ENCODE measurements at regions not wholly inside any gene's neighbourhood (a gene's known extent, or its start where the extent isn't known, plus 50 kb on each side); places are given as distances from the start of the nearest gene placed in this dataset.

DNA sequence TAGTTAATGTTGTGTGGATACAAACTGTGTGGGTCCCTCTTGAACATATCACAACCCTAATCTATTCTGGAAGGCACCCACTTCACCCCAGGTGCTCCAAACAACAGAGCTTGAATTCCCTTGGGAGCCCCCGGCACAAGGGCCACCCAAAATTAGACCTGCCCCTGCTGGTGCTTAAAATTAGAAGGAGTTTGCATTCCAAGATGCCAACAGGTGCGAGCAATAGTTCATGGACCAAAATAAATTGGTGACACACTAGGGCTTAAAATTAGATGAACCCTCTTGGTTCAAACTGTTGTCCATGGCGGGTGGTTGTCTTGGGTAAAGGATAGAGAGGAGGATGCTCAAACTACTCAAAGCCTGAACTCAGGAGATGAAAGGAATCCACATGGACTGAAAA is 291.5 kb downstream of the MN1 start:
- DNase-seq (ENCODE audit: low spot score), result no peak

DNA sequence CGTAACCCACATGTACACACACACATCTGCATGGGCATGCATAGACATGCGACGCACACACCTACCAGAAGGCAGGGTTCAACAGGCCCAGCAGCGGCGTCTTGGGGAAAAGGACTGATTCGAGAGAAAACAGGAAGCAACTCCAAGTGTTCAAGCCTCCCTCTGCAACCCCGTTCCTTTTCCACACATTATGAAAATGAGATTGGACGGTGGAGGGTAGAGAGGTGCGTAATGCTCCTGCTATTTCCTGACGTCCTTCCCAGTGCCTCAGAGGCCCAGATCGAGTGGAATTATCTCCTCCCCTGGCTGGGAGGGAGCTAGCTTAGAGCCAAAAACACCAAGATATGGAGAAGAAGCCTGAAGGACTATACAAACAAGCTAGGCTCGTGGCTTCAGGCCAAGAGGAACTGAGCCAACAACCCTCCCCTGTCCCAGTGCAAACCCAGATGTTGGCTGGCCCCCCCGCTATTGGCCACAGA is 289.2 kb downstream of the MN1 start:
- no peak for DNase-seq (ENCODE audit: low spot score)

DNA sequence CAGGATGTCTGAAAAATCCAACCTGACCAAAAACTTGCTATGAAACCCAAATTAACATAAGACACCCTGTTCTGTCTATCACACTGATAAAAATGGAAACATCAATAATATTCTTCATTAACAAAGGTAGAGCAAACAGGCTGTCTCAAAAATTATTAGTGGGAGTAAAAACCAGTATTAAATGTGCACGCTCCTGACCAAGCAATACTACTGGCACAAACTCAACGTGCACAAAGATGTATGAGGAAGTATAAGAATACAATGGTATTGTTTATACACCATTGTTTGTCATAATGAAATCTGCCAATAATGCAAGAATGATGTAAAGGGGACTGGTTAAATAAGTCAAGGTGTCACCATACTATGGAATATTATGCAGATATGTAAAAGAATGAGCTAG is 288.5 kb downstream of the MN1 start:
- DNase-seq (ENCODE audit: low spot score), result no peak

DNA sequence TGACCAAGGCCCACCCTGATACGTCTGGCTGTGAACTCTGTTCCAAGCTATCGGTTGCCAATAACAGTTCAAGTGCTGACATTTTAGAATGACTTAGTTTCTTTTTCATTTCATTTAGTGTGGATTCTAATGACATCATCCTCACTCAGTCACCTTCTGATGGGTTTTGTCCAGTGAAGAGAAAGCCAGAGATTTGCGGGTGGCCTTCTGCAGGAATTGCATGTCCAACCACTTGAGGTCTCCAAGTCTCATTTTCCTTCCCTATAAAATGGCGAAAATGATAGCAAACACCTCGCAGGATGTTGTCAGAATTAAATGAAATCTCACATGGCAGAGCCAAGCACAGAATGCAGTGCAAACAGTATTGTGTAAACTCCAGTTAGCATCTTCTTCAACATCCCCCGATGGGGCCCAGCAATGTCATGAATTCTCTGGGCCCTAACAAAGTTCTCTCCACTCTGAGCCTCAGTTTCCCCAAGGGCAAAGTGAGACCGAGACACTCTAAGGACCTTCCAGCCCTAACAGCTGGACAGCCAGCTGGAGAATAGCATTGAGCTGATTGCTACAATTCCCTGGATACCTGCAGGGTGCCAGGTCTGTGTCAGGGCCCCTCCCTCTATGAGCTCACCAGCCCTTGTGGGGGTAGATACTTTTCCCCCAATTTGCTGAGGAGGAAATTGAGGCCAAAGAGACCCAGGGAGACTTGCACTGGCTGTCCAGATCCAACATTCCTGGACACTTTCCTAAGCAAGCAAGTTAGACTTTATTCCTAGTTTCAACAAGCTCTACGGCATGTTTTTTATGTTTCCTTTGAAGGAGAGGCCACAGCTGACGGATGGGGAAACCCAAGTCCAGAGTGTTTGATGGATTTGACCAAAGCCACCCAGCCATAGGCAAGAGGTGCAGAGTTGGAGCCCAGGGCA is 286.7 kb downstream of the MN1 start:
- DNase-seq (ENCODE audit: low spot score), result no peak

DNA sequence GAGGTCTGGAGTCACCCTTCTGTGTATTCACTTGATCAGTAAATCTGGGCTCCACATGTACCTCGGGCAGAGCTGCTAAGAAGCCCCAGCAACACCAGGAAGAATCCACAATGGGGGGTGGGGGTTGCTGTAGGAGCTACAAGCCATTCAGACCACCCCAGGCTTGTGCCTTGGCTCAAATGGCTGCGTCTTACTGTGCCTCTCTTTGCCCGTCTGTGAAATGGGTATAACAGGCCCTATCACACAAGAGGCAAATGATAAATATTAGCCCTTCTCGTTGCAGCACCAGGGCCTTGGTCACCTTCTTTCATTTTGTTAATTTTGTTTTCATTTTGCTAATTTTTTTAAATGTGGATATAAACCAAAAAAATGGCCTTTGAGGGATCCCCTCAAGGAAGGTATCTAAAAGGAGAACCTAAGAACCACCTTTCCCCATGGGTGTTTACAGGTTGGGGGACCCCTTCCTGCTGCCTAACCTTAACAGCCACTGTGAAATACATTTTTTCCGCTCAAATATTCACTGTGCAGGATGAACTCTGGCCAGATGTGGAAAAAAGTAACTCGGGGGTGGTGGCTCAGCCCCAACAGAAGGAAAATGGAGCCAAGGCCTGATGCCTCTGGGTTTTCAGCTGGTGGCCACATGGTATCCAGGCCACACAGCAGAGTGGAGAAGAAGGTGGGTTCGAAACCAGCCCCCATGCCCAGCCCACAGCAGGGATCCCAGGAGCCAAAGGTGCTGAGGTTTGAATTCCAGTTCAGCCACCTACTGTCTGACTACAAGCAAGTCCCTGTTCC is 284.0 kb downstream of the MN1 start:
- DNase-seq (ENCODE audit: low spot score), result no peak

DNA sequence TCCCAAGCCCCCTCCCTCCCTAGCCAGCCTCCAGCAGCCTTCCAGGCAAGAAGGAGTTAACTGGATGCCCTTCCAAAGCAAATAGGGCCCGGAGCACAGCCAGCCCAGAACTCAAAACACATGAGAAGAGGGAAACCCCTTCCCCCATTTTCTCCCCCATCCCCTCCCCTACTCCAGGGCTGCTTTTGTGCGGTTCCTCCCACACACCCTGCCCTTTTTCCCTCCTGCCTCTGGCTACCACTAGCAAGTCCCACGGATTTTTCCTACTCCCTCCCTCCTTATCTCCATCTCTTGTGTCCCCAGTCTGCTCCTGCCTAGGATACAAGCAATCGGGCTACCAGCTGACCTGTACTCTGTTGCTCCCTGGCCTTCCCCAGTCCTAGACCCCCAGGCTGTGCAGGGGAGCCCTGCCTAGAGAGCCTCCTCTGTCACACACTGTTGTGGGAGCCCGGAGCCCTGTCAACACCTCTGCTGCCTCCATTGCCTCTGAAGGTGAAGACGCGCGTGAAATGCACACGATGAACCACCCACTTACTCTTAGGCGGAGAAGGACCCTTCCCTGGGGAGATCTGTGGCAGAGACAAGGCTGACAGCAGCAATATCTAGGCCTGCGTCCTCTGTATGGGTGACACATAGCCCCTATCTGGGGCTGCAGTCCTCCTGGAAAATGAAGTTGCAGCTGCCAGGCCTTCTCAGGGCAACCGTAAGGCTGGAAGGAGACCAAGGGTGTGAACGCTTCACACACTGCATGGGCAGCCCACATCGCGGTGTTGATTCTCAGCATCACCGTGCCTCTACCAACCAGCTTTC is 282.8 kb downstream of the MN1 start:
- DNase-seq (ENCODE audit: low spot score), result no peak

DNA sequence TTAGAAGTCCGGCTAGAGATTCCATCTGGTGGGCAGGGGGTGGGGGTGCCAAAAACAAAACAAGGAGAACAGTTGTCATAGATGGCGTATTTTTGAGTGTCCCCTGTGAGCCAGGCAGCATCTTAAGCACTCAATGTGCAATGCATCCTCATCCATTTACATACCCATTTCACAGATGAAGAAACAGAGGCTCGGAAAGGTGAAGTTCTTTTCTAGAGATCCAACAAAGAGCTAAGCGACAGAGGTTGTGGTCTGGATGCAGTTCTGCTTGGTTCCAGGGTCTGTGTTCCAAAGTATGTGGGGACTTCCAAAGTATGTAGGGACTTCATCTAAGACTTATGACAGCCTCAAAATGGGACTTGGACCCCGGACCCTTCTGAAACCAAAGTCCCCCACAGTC is 277.8 kb downstream of the MN1 start:
- DNase-seq (ENCODE audit: low spot score), result no peak

DNA sequence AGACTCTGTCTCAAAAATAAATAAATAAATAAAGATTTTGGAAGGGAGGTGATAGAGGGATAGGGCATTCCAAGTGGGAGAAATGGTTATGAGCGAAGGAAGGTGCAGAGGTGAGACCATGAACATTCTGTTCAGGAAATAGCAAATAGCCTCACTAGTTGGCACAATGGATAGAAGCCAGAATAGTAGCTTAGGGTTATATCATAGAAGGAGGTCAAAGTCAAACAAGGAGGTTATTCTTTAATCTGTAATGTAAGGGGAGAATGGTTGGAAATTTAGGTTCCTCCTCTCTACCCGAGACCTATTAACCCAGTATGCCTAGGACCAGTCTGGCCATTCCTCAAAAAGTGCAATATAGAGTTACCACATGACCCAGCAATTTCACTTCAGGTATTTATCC is 275.8 kb downstream of the MN1 start:
- no peak for DNase-seq (ENCODE audit: low spot score)

DNA sequence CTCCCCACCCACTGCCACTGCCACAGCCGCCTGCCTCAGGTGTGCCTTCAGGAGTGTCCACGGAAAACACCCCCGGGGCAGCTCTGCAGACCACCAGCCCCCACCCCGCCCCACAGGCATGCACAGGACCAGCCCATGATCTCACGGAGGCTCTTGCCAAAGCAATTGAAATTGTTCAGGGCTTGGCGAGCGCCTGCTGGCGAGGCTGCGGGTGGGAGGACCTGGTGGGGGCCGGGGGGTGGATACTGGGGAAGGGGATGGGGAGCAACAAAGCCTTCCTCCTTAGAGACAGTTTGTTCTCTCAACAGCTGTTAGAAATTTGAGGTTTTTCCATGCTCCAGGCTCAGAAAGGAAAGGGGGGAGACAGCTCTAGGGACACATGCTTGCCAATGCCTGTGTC is 274.7 kb downstream of the MN1 start:
- DNase-seq (ENCODE audit: low spot score), result no peak

DNA sequence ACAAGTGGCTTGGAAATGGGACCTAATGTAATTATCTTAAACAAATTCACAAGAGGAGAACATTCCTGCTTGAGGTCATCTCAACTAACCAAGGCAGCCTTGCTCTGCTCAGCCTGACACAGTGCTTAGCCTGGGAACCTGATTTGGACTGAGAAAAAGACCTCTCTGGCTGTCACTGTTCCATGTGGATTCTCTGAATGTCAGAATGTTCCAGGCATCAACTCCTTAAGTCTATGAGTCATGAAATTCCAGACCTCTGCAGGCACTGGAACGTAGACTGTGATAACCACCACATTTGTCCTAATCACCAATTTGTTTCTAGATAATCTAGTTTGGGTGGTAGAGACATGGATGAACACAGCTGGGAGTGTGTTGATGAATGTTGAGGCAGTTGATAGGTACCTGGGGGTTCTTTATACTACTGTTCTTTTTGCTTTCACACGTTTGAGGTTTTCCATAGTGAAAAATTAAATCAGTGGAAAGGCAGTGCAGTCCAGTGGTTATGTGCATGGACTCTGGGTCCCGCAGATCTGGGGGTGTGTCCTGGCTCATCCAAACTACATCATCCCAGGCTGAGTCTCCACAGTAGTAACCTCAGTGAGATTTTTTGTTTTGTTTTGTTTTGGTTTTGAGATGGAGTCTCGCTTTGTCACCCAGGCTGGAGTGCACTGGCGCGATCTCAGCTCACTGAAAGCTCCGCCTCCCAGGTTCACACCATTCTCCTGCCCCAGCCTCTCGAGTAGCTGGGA is 269.6 kb downstream of the MN1 start:
- DNase-seq (ENCODE audit: low spot score), result no peak

DNA sequence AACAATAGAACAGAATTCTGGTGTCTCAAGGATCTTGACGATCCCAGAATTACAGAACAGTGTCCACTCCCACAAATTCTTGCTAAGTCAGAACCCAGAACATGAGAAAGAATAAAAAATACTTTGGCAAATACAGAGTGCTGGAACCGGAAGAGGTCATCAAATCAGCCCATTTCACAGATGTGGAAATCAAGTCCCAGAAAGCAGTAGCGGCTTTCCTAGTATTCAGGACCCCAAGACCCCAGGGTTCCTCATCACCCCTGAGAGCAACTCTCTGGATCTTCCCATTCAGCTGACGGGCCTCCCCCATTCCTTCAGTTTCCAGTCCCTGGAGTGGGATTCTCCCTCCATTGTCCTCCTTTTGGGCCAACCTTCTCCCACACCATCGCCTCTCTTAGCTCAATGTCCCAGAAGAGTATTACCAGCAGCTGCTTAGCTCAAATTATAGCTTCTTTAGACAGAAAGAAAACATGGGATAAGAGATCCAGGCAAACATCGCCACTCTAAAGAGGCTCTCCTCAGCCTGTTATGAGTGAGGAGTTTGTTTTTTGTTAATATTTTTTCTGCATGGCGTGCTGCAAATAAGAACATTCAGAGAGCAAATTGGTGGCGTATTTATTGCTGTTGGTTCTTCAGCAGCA is 268.3 kb downstream of the MN1 start:
- no peak for DNase-seq (ENCODE audit: low spot score)

DNA sequence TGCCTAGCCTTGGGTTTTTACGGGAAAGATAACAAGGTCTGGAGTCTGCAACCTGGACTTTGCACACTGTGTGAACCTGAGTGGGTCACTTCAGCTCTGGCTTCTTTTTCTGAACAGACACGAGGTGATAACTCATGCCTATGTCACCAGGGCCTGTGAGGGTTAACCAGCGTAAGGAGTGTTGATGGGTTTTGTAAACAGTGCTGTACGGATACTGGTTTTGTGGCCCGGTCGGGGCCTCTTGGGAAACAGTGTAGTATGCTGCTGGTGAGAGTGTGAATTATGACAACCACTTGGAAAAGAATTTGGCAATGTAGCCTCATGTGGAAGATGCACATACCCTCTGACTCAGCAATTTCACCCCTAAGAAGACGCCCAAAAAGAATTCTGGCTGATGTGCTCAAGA is 266.8 kb downstream of the MN1 start:
- no peak for DNase-seq (ENCODE audit: low spot score)

DNA sequence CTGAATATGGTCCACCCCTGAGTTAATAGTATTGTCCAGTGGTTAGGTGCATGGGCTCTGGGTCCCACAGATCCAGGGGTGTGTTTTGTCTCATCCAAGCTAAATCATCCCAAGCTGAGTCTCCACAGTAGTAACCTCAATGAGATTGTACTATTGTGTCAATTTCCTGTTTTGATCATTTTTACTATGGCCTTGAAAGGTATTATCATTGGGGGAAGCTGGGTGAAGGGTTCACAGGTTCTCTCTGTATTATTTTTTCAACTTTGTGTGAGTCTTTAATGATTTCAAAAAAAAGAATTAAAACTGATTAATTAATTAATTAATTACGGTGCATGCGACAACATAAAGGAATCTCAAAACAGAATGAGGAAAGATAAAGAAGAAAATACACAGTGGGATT is 266.1 kb downstream of the MN1 start:
- no peak for DNase-seq (ENCODE audit: low spot score)

DNA sequence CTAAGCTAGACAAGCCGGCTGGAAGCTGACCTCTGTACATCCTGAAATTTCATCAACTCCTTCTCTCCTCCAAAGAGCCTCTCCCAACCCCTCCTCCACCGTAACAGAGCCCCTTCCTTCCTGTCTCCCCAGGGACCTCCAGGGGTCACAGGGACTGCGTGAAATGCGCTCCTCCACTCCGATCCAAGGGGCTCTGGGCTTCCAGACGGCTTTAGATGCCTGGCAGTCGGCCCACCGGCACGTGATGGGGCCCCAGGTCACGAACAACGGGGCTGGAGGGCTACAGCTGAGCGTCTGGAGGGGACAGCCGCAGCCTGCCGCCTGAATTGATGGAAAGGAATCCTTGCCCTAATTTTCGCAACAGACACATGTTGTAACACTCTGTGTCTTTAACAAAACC is 264.1 kb downstream of the MN1 start:
- no peak for DNase-seq (ENCODE audit: low spot score)

DNA sequence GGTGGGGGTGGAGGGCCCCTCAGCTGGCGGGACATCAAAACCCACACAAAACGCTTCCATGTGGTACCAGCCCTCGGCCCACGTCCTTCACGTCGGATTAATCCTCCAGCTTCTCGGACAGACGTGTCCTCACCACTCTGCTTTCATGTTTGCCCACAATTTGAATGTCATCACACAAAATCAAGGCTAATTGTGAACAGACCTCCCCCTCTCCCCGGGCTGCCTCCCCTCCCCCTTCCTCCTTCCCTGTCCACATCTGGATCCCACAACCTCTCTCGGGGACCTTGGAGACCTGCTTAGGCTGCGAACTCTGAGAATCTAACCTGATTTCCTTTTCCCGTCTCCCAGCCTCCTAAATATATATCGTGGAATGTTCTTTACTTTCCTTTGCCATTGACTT is 262.9 kb downstream of the MN1 start:
- DNase-seq (ENCODE audit: low spot score), result no peak

DNA sequence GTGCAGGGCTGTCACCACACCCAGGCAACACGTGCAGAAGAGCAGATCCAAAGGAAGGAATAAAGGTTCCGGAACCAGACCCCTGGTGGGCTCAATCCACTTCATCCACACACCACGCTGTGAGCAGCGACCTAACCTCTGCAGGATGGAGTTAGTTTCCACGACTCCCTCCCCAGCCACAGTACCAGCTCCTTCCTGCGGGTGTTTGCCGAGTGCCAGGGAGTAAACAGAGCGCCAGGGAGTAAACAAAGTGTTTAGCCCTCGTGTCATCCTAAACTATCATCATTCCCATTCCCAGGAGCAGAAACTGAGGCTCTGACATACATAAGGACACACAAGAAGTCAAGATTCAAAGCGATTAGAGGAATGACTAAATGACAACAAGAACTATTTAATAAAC is 261.3 kb downstream of the MN1 start:
- no peak for DNase-seq (ENCODE audit: low spot score)

DNA sequence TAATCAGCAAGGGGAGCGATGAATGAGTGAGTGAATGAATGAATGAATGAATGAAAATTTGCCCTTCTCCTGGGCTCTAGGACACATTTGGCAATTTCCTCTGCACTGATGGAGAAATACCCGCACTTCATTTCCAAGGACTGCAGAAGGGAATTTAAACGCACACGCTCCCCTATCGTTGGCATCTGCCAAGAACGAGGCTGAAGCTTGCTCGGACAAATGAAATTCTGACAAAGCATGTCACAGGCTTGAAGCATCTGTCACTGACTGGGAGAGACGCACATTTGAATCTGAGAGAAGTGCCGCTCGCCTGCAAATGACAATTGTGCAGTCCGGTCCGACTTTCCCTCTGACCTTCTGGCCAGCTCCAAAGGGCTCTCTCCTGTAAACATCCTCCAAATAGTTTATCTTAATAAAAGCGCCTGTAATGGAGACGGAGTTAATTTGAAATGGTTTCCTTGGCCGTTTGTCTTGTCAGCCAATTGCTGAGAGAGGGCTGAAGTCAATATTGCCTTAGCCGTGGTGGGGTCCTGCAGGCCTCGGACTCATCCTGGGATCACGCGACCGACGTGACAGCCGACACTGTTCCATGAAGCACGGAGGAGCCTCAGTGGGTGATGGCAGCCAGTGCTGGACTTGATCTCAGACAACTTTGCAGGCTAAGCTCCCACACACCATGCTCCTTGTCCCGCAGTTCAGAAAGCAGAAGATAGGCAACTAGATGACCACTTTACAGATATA is 260.7 kb downstream of the MN1 start:
- DNase-seq (ENCODE audit: low spot score), result no peak

DNA sequence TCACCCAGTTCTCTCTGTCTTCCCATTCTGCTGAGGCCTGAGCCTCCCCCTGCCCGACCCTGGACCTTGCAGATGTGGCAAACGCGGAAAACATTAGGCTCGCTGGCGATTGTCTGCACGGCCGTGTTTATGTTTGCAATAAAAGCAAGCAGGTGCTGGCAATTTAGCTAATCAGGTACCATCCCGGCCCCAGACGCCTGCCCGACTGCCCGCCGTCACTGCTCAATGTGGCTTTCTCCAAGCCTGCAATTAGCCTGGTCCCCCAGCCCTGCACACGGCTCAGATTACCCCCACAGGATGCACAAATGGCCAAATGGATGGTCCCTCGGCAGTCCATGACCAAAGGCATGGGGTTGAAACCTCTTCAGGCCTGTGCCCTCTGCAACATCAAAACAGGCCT is 259.7 kb downstream of the MN1 start:
- no peak for DNase-seq (ENCODE audit: low spot score)

DNA sequence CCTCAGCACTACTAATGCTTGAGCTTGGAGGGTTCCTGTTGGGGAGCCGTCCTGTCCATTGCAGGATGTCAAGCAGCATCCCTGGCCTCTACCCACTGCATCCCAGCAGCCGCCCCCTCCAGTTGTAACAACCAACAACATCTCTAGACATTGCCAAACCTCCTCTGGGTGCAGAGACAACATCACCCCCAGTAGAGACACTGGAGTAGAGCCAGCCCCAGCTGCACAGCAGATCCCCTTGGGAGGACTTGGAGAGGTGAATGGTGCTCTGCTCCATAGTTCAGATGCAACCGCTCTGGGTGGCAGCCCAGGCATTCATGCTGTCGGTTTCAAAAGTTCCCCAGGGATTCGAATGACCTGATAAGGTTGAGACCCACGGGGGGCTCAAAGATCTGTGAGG is 259.0 kb downstream of the MN1 start:
- no peak for DNase-seq (ENCODE audit: low spot score)

DNA sequence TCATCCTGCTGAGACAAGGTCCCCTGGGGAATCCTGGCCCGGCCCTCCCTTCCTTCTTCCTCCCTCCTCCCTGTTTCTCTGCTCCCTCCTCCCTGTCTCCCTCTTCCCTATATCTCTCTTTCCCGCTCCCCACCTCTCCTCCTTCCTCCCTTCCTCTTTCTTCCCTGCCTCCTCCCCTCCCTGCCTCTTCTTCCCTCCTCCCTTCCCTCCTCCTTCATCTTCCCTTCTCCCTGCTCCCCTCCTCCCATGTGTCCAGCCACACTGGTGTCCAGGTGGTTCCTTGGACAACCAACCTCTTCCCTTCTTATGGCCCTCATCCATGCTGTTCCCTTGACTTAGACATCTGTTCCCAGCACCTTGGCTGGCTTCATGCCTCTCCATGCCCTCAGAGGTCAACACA is 258.1 kb downstream of the MN1 start:
- DNase-seq (ENCODE audit: low spot score), result no peak

All from mesenteric fat pad (tissue), 1 donor.